BJ (cell line): ENCODE measurements at regions not wholly inside any gene's neighbourhood (a gene's known extent, or its start where the extent isn't known, plus 50 kb on each side); places are given as distances from the start of the nearest gene placed in this dataset.
"Not testable (repeated sequence)": the region's sequence is repeated elsewhere in the genome, so short reads cannot be mapped to it uniquely, and the experiment has no call there.

Source experiments
- CTCF ChIA-PET: fragments of 350-600 bp; formaldehyde crosslinking; extraction: SDS; loops from one replicate; lab custom pipeline; 2021; ENCODE audit warnings: antibody characterized with exemption, inconsistent platforms; lab: Yijun Ruan, JAX
- POLR2A ChIA-PET: fragments of 300-600 bp; sonication (Branson Sonifier 250); formaldehyde crosslinking; extraction: SDS; loops from one replicate; lab custom pipeline; 2021; ENCODE audit warnings: antibody characterized with exemption; lab: Charles Lee
- DNase-seq: peaks from one replicate; pipeline ENCODE4 v3.0.0-alpha.2; 2011; ENCODE audit warnings: low read depth
- H3K27me3 ChIP-seq: 2 replicates; pipeline ENCODE4 v1.6.0; 2011; ENCODE audit warnings: low read length; ENCODE audit not compliant: control insufficient read depth, insufficient read depth
- H3K36me3 ChIP-seq: 2 replicates; pipeline ENCODE4 v1.5.1; 2011; ENCODE audit warnings: low read length; ENCODE audit not compliant: control insufficient read depth, insufficient read depth
- H3K4me3 ChIP-seq: 2 replicates; pipeline ENCODE4 v1.5.1; 2011; ENCODE audit warnings: low read depth, mild to moderate bottlenecking, control low read depth, low read length
- CTCF ChIP-seq: IDR thresholded peaks from 2 replicates; pipeline ENCODE4 v1.5.1; 2011; ENCODE audit warnings: low read depth, mild to moderate bottlenecking, control low read depth, inconsistent platforms, low read length, moderate library complexity; ENCODE audit not compliant: insufficient read depth

GRCh38 chr18:35842536-35842935 is 129.9 kb upstream of the RMP24 start:
- H3K27me3 ChIP-seq: no peaks in the 10 kb centered on the region
- POLR2A ChIA-PET: no interaction called here
- CTCF ChIA-PET: no interaction called here
- no peaks in the 10 kb centered on the region for H3K36me3 ChIP-seq
- DNase-seq: no peak
- TF ChIP-seq CTCF: no peak
- no peak overlapping the region for H3K4me3 ChIP-seq

GRCh38 chr18:35848321-35848720 is 124.2 kb upstream of the RMP24 start:
- POLR2A ChIA-PET, CTCF ChIA-PET, H3K4me3 ChIP-seq, H3K36me3 ChIP-seq, H3K27me3 ChIP-seq, DNase-seq: not testable (repeated sequence)

GRCh38 chr18:35849241-35849640 is 123.2 kb upstream of the RMP24 start:
- H3K36me3 ChIP-seq, H3K4me3 ChIP-seq, DNase-seq, H3K27me3 ChIP-seq, POLR2A ChIA-PET: not testable (repeated sequence)
- CTCF ChIA-PET: interaction anchor here (1.1 kb wide), 1 partner anchor 10 kb away, joined by 3 read pairs; no protein-coding TSS in a partner anchor

GRCh38 chr18:35851286-35851970 is 121.1 kb upstream of the RMP24 start:
- CTCF ChIA-PET: no interaction called here
- no peaks in the 10 kb centered on the region for H3K36me3 ChIP-seq
- no peak for DNase-seq
- H3K27me3 ChIP-seq: no peaks in the 10 kb centered on the region
- no peak overlapping the region for H3K4me3 ChIP-seq
- POLR2A ChIA-PET: no interaction called here
- TF ChIP-seq CTCF: no peak

- ChIA-PET POLR2A (no interaction called here), CTCF (no interaction called here)
- no peak for TF ChIP-seq CTCF
- H3K27me3 ChIP-seq: no peaks in the 10 kb centered on the region
- no peak for DNase-seq
- no peak overlapping the region for H3K4me3 ChIP-seq
- no peaks in the 10 kb centered on the region for H3K36me3 ChIP-seq
Observed at GRCh38 chr18:35852786-35853185, 119.7 kb upstream of the RMP24 start.

GRCh38 chr18:35854095-35854494 is 118.4 kb upstream of the RMP24 start:
- Histone ChIP-seq H3K36me3 (no peaks in the 10 kb centered on the region), H3K27me3 (no peaks in the 10 kb centered on the region), H3K4me3 (no peak overlapping the region)
- TF ChIP-seq CTCF: no peak
- no peak for DNase-seq
- ChIA-PET CTCF (no interaction called here), POLR2A (no interaction called here)
